ENCODE measurements at regions not wholly inside any gene's neighbourhood (a gene's known extent, or its start where the extent isn't known, plus 50 kb on each side); places are given as distances from the start of the nearest gene placed in this dataset.

- H3K9me2 ChIP-seq (replicated peaks; ENCODE audit: low read length): no peaks in the 10 kb centered on the region
- peak overlapping the region; percentile 33 for H3K27ac ChIP-seq (ENCODE audit: low read length)
- H4K20me1 ChIP-seq (ENCODE audit: low read length): no peaks in the 10 kb centered on the region
- no peaks in the 10 kb centered on the region for H3K27me3 ChIP-seq (ENCODE audit: low read length)
- CTCF ChIA-PET: no interaction called here
- no peak overlapping the region for H3K4me3 ChIP-seq (ENCODE audit: low read length)
- H3K79me2 ChIP-seq (ENCODE audit: low read length): no peaks in the 10 kb centered on the region
- no peaks in the 10 kb centered on the region for H3K36me3 ChIP-seq (ENCODE audit: low read depth, low read length)
- H3K4me2 ChIP-seq (ENCODE audit: low read length): peak overlapping the region; percentile 51
- no peak for TF ChIP-seq EZH2phosphoT487 (IDR thresholded peaks at IDR 0.05; ENCODE audit: borderline replicate concordance, low read length)
- no peak for TF ChIP-seq EZH2 (IDR thresholded peaks at IDR 0.05; ENCODE audit: low read length, unreplicated experiment)
- TF ChIP-seq CTCF (conservative IDR thresholded peaks at IDR 0.05; ENCODE audit: low read depth, low read length): no peak
- DNase-seq: peak; percentile 94
- intact Hi-C loops (cut with micrococcal nuclease): loop anchor here (2.0 to 5.0 kb wide), 2 partner anchors 100 to 555 kb away; no protein-coding TSS in a partner anchor
- BruUV-seq (replicated peaks): no TSS peak
- no peaks in the 10 kb centered on the region for H3K9me3 ChIP-seq (ENCODE audit: low read length)
- H3F3A ChIP-seq (ENCODE audit: low read length, unreplicated experiment): no peaks in the 10 kb centered on the region
- peaks cover 40% of the 10 kb centered on the region for H3K4me1 ChIP-seq (ENCODE audit: insufficient read depth, low read length)
- no peak overlapping the region for H3K9ac ChIP-seq (ENCODE audit: low read length)
- no peak overlapping the region for H2AFZ ChIP-seq (ENCODE audit: low read length)
- peak; percentile 84 for ATAC-seq
- POLR2A ChIA-PET (ENCODE audit: unreplicated experiment): no interaction called here
These were observed 150.0 kb upstream of the KCTD3 start for GRCh38 chr1:215417122-215417521.

GRCh38 chr1:215418876-215419447 is 148.1 kb upstream of the KCTD3 start:
- no peaks in the 10 kb centered on the region for H4K20me1 ChIP-seq (ENCODE audit: low read length)
- H3K79me2 ChIP-seq (ENCODE audit: low read length): no peaks in the 10 kb centered on the region
- ChIA-PET CTCF (no interaction called here), POLR2A (ENCODE audit: unreplicated experiment) (no interaction called here)
- no peak overlapping the region for H3K9ac ChIP-seq (ENCODE audit: low read length)
- peak overlapping the region; percentile 43 for H2AFZ ChIP-seq (ENCODE audit: low read length)
- intact Hi-C loops (cut with micrococcal nuclease): loop anchor here (5.0 kb wide), 1 partner anchor 557 kb away; no protein-coding TSS in a partner anchor
- no peaks in the 10 kb centered on the region for H3F3A ChIP-seq (ENCODE audit: low read length, unreplicated experiment)
- H3K4me3 ChIP-seq (ENCODE audit: low read length): no peak overlapping the region
- no peaks in the 10 kb centered on the region for H3K27me3 ChIP-seq (ENCODE audit: low read length)
- H3K4me2 ChIP-seq (ENCODE audit: low read length): no peak overlapping the region
- no peaks in the 10 kb centered on the region for H3K9me3 ChIP-seq (ENCODE audit: low read length)
- TF ChIP-seq EZH2 (IDR thresholded peaks at IDR 0.05; ENCODE audit: low read length, unreplicated experiment) (no peak), EZH2phosphoT487 (IDR thresholded peaks at IDR 0.05; ENCODE audit: borderline replicate concordance, low read length) (no peak), CTCF (conservative IDR thresholded peaks at IDR 0.05; ENCODE audit: low read depth, low read length) (no peak)
- DNase-seq: peak; percentile 25
- peaks cover 44% of the 10 kb centered on the region for H3K4me1 ChIP-seq (ENCODE audit: insufficient read depth, low read length)
- no peaks in the 10 kb centered on the region for H3K9me2 ChIP-seq (replicated peaks; ENCODE audit: low read length)
- H3K27ac ChIP-seq (ENCODE audit: low read length): no peak overlapping the region
- no peaks in the 10 kb centered on the region for H3K36me3 ChIP-seq (ENCODE audit: low read depth, low read length)
- BruUV-seq (replicated peaks): no TSS peak
- ATAC-seq: no peak

GRCh38 chr1:215421744-215422143 is 145.4 kb upstream of the KCTD3 start:
- H3F3A ChIP-seq (ENCODE audit: low read length, unreplicated experiment): no peaks in the 10 kb centered on the region
- H3K9ac ChIP-seq (ENCODE audit: low read length): no peak overlapping the region
- H3K36me3 ChIP-seq (ENCODE audit: low read depth, low read length): no peaks in the 10 kb centered on the region
- H3K79me2 ChIP-seq (ENCODE audit: low read length): no peaks in the 10 kb centered on the region
- DNase-seq (peak; percentile 88), ATAC-seq (peak; percentile 63)
- peaks cover 45% of the 10 kb centered on the region for H3K4me1 ChIP-seq (ENCODE audit: insufficient read depth, low read length)
- peak overlapping the region; percentile 5 for H3K4me2 ChIP-seq (ENCODE audit: low read length)
- no peaks in the 10 kb centered on the region for H3K9me2 ChIP-seq (replicated peaks; ENCODE audit: low read length)
- H3K4me3 ChIP-seq (ENCODE audit: low read length): no peak overlapping the region
- ChIA-PET POLR2A (ENCODE audit: unreplicated experiment) (no interaction called here), CTCF (no interaction called here)
- H4K20me1 ChIP-seq (ENCODE audit: low read length): no peaks in the 10 kb centered on the region
- no peak for TF ChIP-seq CTCF (conservative IDR thresholded peaks at IDR 0.05; ENCODE audit: low read depth, low read length)
- no peak for TF ChIP-seq EZH2phosphoT487 (IDR thresholded peaks at IDR 0.05; ENCODE audit: borderline replicate concordance, low read length)
- no peak for TF ChIP-seq EZH2 (IDR thresholded peaks at IDR 0.05; ENCODE audit: low read length, unreplicated experiment)
- intact Hi-C loops (cut with micrococcal nuclease): loop anchor here (1.0 to 5.0 kb wide), 3 partner anchors 96 to 229 kb away; no protein-coding TSS in a partner anchor
- H3K27ac ChIP-seq (ENCODE audit: low read length): no peak overlapping the region
- BruUV-seq (replicated peaks): no TSS peak
- H3K9me3 ChIP-seq (ENCODE audit: low read length): no peaks in the 10 kb centered on the region
- H2AFZ ChIP-seq (ENCODE audit: low read length): no peak overlapping the region
- H3K27me3 ChIP-seq (ENCODE audit: low read length): no peaks in the 10 kb centered on the region

Measured in PC-3 (cell line).